ENCODE measurements at regions not wholly inside any gene's neighbourhood (a gene's known extent, or its start where the extent isn't known, plus 50 kb on each side); places are given as distances from the start of the nearest gene placed in this dataset.

DNA sequence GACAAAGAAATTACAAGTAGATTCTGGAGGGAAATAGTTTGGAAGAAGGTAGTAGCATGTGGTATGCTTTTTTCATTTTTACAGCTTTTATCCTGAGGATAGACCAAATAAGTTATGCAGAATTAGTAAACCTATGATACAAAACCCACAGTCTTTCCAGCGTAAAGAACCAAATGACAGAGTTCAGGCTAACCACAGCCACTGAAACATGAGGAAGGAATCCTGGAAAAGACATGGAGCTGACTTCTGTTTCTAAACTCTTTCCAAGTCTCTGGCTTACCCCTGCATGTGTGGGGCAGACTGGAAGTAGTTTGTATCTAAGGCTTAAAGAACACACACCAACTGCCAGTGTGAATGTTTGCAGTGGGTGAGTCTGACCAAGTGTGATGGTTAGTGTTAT lies 258.4 kb upstream of the TENM4 start:
- H3K9me2 ChIP-seq (replicated peaks; ENCODE audit: control insufficient read depth, low read length) = no peaks in the 10 kb centered on the region
- no peak overlapping the region for H3K4me2 ChIP-seq (ENCODE audit: low read length)
- H3F3A ChIP-seq (ENCODE audit: control insufficient read depth, insufficient read depth) = no peaks in the 10 kb centered on the region
- H3K79me2 ChIP-seq (ENCODE audit: control insufficient read depth, low read length) = no peaks in the 10 kb centered on the region
- H4K20me1 ChIP-seq (ENCODE audit: control insufficient read depth, insufficient read depth, low read depth, low read length) = no peaks in the 10 kb centered on the region
- no peaks in the 10 kb centered on the region for H3K36me3 ChIP-seq (ENCODE audit: control insufficient read depth, low read length)
- no peak for TF ChIP-seq EZH2phosphoT487 (IDR thresholded peaks at IDR 0.05; ENCODE audit: borderline replicate concordance, low read length)
- TF ChIP-seq CTCF (IDR thresholded peaks at IDR 0.05; ENCODE audit: low read depth, low read length, poor library complexity, severe bottlenecking) = no peak
- no peak overlapping the region for H3K27ac ChIP-seq (ENCODE audit: low read depth, low read length)
- H3K4me1 ChIP-seq (ENCODE audit: control insufficient read depth, low read length) = no peaks in the 10 kb centered on the region
- H3K4me3 ChIP-seq (ENCODE audit: low read length) = no peak overlapping the region
- peaks cover 4% of the 10 kb centered on the region; the same call in 1 of the 2 replicates for H3K9me3 ChIP-seq (ENCODE audit: control insufficient read depth, insufficient read depth, low read length)
- H3K27me3 ChIP-seq (ENCODE audit: control insufficient read depth, low read length) = no peaks in the 10 kb centered on the region

GRCh38 chr11:79697905-79698304 lies 257.1 kb upstream of the TENM4 start:
- H3K9me2 ChIP-seq (replicated peaks; ENCODE audit: control insufficient read depth, low read length) = no peaks in the 10 kb centered on the region
- no peak overlapping the region for H3K27ac ChIP-seq (ENCODE audit: low read depth, low read length)
- H3K4me1 ChIP-seq (ENCODE audit: control insufficient read depth, low read length) = no peaks in the 10 kb centered on the region
- no peaks in the 10 kb centered on the region for H3K79me2 ChIP-seq (ENCODE audit: control insufficient read depth, low read length)
- H3F3A ChIP-seq (ENCODE audit: control insufficient read depth, insufficient read depth) = no peaks in the 10 kb centered on the region
- H3K4me3 ChIP-seq (ENCODE audit: low read length) = no peak overlapping the region
- TF ChIP-seq CTCF (IDR thresholded peaks at IDR 0.05; ENCODE audit: low read depth, low read length, poor library complexity, severe bottlenecking) (no peak), EZH2phosphoT487 (IDR thresholded peaks at IDR 0.05; ENCODE audit: borderline replicate concordance, low read length) (no peak)
- H3K9me3 ChIP-seq (ENCODE audit: control insufficient read depth, insufficient read depth, low read length) = peaks cover 4% of the 10 kb centered on the region; the same call in 1 of the 2 replicates
- H3K36me3 ChIP-seq (ENCODE audit: control insufficient read depth, low read length) = no peaks in the 10 kb centered on the region
- H3K27me3 ChIP-seq (ENCODE audit: control insufficient read depth, low read length) = no peaks in the 10 kb centered on the region
- no peaks in the 10 kb centered on the region for H4K20me1 ChIP-seq (ENCODE audit: control insufficient read depth, insufficient read depth, low read depth, low read length)
- no peak overlapping the region for H3K4me2 ChIP-seq (ENCODE audit: low read length)

GRCh38 chr11:79694368-79694767 lies 253.5 kb upstream of the TENM4 start:
- Histone ChIP-seq H3K4me1 (ENCODE audit: control insufficient read depth, low read length) (no peaks in the 10 kb centered on the region), H3K9me2 (replicated peaks; ENCODE audit: control insufficient read depth, low read length) (no peaks in the 10 kb centered on the region), H3K4me3 (ENCODE audit: low read length) (no peak overlapping the region), H4K20me1 (ENCODE audit: control insufficient read depth, insufficient read depth, low read depth, low read length) (no peaks in the 10 kb centered on the region), H3K79me2 (ENCODE audit: control insufficient read depth, low read length) (no peaks in the 10 kb centered on the region), H3F3A (ENCODE audit: control insufficient read depth, insufficient read depth) (no peaks in the 10 kb centered on the region), H3K27ac (ENCODE audit: low read depth, low read length) (no peak overlapping the region), H3K27me3 (ENCODE audit: control insufficient read depth, low read length) (no peaks in the 10 kb centered on the region), H3K36me3 (ENCODE audit: control insufficient read depth, low read length) (no peaks in the 10 kb centered on the region), H3K4me2 (ENCODE audit: low read length) (no peak overlapping the region), H3K9me3 (ENCODE audit: control insufficient read depth, insufficient read depth, low read length) (no peaks in the 10 kb centered on the region)
- TF ChIP-seq EZH2phosphoT487 (IDR thresholded peaks at IDR 0.05; ENCODE audit: borderline replicate concordance, low read length) (no peak), CTCF (IDR thresholded peaks at IDR 0.05; ENCODE audit: low read depth, low read length, poor library complexity, severe bottlenecking) (no peak)

DNA sequence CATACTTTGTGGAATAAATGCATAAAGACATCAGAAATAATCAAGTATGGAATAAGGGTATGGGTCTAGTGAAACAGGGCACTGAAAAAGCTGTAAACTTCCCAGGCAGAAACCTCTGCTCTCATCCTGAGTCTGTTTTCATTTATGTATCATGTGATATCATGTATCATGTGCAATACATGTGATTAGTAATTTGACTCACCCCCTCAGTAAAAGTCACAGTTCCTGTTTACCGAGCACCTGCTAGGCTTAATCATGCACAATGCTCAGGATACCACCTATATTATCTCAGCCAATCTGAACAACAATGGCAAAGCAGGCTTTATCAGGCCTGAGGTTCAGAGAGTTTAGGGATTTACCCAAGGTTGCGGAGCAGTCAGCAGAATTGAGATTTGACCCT lies 250.6 kb upstream of the TENM4 start:
- no peaks in the 10 kb centered on the region for H3K36me3 ChIP-seq (ENCODE audit: control insufficient read depth, low read length)
- H3K27me3 ChIP-seq (ENCODE audit: control insufficient read depth, low read length) = no peaks in the 10 kb centered on the region
- H3K9me2 ChIP-seq (replicated peaks; ENCODE audit: control insufficient read depth, low read length) = no peaks in the 10 kb centered on the region
- H4K20me1 ChIP-seq (ENCODE audit: control insufficient read depth, insufficient read depth, low read depth, low read length) = no peaks in the 10 kb centered on the region
- no peak overlapping the region for H3K27ac ChIP-seq (ENCODE audit: low read depth, low read length)
- H3F3A ChIP-seq (ENCODE audit: control insufficient read depth, insufficient read depth) = no peaks in the 10 kb centered on the region
- H3K9me3 ChIP-seq (ENCODE audit: control insufficient read depth, insufficient read depth, low read length) = no peaks in the 10 kb centered on the region
- TF ChIP-seq EZH2phosphoT487 (IDR thresholded peaks at IDR 0.05; ENCODE audit: borderline replicate concordance, low read length) (no peak), CTCF (IDR thresholded peaks at IDR 0.05; ENCODE audit: low read depth, low read length, poor library complexity, severe bottlenecking) (no peak)
- H3K4me1 ChIP-seq (ENCODE audit: control insufficient read depth, low read length) = no peaks in the 10 kb centered on the region
- H3K79me2 ChIP-seq (ENCODE audit: control insufficient read depth, low read length) = no peaks in the 10 kb centered on the region
- no peak overlapping the region for H3K4me2 ChIP-seq (ENCODE audit: low read length)
- H3K4me3 ChIP-seq (ENCODE audit: low read length) = no peak overlapping the region
